ENCODE measurements at regions not wholly inside any gene's neighbourhood (a gene's known extent, or its start where the extent isn't known, plus 50 kb on each side); places are given as distances from the start of the nearest gene placed in this dataset.

DNA sequence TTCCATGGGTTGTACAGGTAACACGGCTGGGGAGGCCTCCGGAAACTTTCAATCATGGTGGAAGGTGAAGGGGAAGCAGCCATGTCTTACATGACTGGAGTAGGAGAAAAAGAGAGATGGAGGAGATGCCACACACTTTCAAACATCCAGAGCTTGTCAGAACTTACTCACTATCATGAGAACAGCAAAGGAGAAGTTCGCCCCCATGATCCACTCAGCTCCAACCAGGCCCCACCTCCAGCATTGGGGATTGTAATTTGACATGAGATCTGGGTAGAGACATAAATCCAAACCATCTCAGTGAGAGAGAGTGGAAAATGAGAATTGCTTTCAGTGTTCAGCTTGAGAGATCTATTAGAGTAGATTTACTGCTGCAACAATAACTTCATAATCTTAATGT, 210.9 kb downstream of the NDFIP2 start:
- no peak overlapping the region for H3K27ac Mint-ChIP-seq
- Histone ChIP-seq H3K14ac (ENCODE audit: insufficient read depth, low read length) (no peak overlapping the region), H3K4me2 (ENCODE audit: insufficient read depth, insufficient read length, low read length) (no peak overlapping the region), H3K79me2 (ENCODE audit: insufficient read depth, low read length) (no peaks in the 10 kb centered on the region), H3K18ac (ENCODE audit: insufficient read length, low read depth, low read length) (no peak overlapping the region), H3K27me3 (ENCODE audit: insufficient read depth, low read length) (no peaks in the 10 kb centered on the region), H3K27ac (ENCODE audit: insufficient read length, low read depth, low read length) (no peak overlapping the region), H3K4ac (ENCODE audit: low read depth, low read length) (no peak overlapping the region), H3T11ph (ENCODE audit: low read length) (no peak overlapping the region), H4K8ac (replicated peaks; ENCODE audit: insufficient read length, low read depth, low read length) (no peak overlapping the region), H3K23ac (ENCODE audit: insufficient read length, low read depth, low read length) (no peak overlapping the region), H3K9ac (ENCODE audit: extremely low read depth, insufficient read length, low read length) (no peak overlapping the region), H4K20me1 (ENCODE audit: control insufficient read depth, insufficient read depth, insufficient read length) (no peaks in the 10 kb centered on the region), H3K9me3 (ENCODE audit: control insufficient read depth, low read depth, low read length) (no peaks in the 10 kb centered on the region), H4K91ac (ENCODE audit: insufficient read length, low read depth, low read length) (no peak overlapping the region), H3K56ac (ENCODE audit: insufficient read length, low read depth, low read length) (no peak overlapping the region), H4K5ac (ENCODE audit: insufficient read length, low read depth, low read length) (no peak overlapping the region), H2BK20ac (ENCODE audit: low read depth, low read length, poor library complexity, severe bottlenecking) (no peak overlapping the region), H2AFZ (ENCODE audit: low read length) (no peak overlapping the region), H3K23me2 (ENCODE audit: insufficient read length, low read depth, low read length, poor library complexity, severe bottlenecking) (no peaks in the 10 kb centered on the region), H2BK15ac (ENCODE audit: low read depth, low read length) (no peak overlapping the region), H2BK12ac (ENCODE audit: insufficient read length, low read depth, low read length) (no peak overlapping the region), H2AK5ac (ENCODE audit: insufficient read length, low read length) (no peak overlapping the region), H3K4me1 (ENCODE audit: insufficient read depth, low read length) (no peaks in the 10 kb centered on the region), H2BK120ac (ENCODE audit: low read depth, low read length, poor library complexity, severe bottlenecking) (no peak overlapping the region), H3K79me1 (ENCODE audit: insufficient read depth, low read depth, low read length, poor library complexity, severe bottlenecking) (no peaks in the 10 kb centered on the region), H2BK5ac (ENCODE audit: insufficient read length, low read length) (no peak overlapping the region)
- TF ChIP-seq, protein P1, sequence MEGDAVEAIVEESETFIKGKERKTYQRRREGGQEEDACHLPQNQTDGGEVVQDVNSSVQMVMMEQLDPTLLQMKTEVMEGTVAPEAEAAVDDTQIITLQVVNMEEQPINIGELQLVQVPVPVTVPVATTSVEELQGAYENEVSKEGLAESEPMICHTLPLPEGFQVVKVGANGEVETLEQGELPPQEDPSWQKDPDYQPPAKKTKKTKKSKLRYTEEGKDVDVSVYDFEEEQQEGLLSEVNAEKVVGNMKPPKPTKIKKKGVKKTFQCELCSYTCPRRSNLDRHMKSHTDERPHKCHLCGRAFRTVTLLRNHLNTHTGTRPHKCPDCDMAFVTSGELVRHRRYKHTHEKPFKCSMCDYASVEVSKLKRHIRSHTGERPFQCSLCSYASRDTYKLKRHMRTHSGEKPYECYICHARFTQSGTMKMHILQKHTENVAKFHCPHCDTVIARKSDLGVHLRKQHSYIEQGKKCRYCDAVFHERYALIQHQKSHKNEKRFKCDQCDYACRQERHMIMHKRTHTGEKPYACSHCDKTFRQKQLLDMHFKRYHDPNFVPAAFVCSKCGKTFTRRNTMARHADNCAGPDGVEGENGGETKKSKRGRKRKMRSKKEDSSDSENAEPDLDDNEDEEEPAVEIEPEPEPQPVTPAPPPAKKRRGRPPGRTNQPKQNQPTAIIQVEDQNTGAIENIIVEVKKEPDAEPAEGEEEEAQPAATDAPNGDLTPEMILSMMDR (conservative IDR thresholded peaks at IDR 0.05), result no peak
- no peak for DNase-seq
- H3K4me1 Mint-ChIP-seq, result no peaks in the 10 kb centered on the region
- H3K9me3 Mint-ChIP-seq, result no peaks in the 10 kb centered on the region; a peak in 1 of 5 replicates
- no peaks in the 10 kb centered on the region for H3K36me3 Mint-ChIP-seq (ENCODE audit: insufficient read depth in 1 of 3, low read depth in 3 of 3)
- no CpG with 5 or more reads among the region's 3 CpGs for WGBS (ENCODE audit: extremely low coverage, insufficient read length, low lambda C conversion rate)
- H3K4me3 Mint-ChIP-seq, result no peak overlapping the region
- no peaks in the 10 kb centered on the region for H3K27me3 Mint-ChIP-seq (ENCODE audit: low read depth)
